Lung (tissue), 11 donors: ENCODE measurements at regions not wholly inside any gene's neighbourhood (a gene's known extent, or its start where the extent isn't known, plus 50 kb on each side); places are given as distances from the start of the nearest gene placed in this dataset.
A peak's percentile ranks its signal among the peaks of the same experiment; 100 is the strongest.

Experiments used
- ATAC-seq: fragments of 200-7000 bp; cut with Tn5 transposase; one replicate; pipeline ENCODE4 v1.9.1; 2020; ENCODE audit warnings: moderate number of reproducible peaks; ENCODE audit not compliant: insufficient read depth, low FRiP score
- DNase-seq, 3 donors: peaks; one replicate each; pipeline ENCODE4 v3.0.0-alpha.2; 2013 to 2017
- H3K27ac ChIP-seq, 2 donors: one replicate each; pipeline ENCODE4 v1.5.1; 2013; ENCODE audit warnings: mild to moderate bottlenecking in 2 of 2, moderate library complexity in 2 of 2, control low read depth in 1 of 2, inconsistent platforms in 1 of 2, low read depth in 1 of 2, low read length in 1 of 2
- H3K27me3 ChIP-seq, 3 donors: one replicate each; pipeline ENCODE4 v1.5.1; 2013; ENCODE audit warnings: low read length in 2 of 3; ENCODE audit not compliant: control insufficient read depth in 3 of 3, insufficient read depth in 3 of 3
- H3K36me3 ChIP-seq, 4 donors: one replicate each; pipeline ENCODE4 v1.5.1; 2013; ENCODE audit warnings: low read length in 4 of 4, mild to moderate bottlenecking in 1 of 4, moderate library complexity in 1 of 4; ENCODE audit not compliant: control insufficient read depth in 4 of 4, insufficient read depth in 4 of 4
- H3K4me1 ChIP-seq, 5 donors: one replicate each; pipeline ENCODE4 v1.5.1; 2013; ENCODE audit warnings: low read length in 5 of 5, mild to moderate bottlenecking in 2 of 5, moderate library complexity in 1 of 5; ENCODE audit not compliant: control insufficient read depth in 5 of 5, insufficient read depth in 5 of 5
- H3K4me3 ChIP-seq: one replicate; pipeline ENCODE4 v1.5.1; 2013; ENCODE audit warnings: mild to moderate bottlenecking, control low read depth, moderate library complexity
- H3K9ac ChIP-seq, 2 donors: one replicate each; pipeline ENCODE4 v1.5.1; 2013; ENCODE audit warnings: low read length in 2 of 2, control low read depth in 1 of 2; ENCODE audit not compliant: insufficient read depth in 1 of 2
- H3K9me3 ChIP-seq, 4 donors: one replicate each; pipeline ENCODE4 v1.5.1; 2013; ENCODE audit warnings: low read length in 3 of 4, mild to moderate bottlenecking in 1 of 4, moderate library complexity in 1 of 4; ENCODE audit not compliant: control insufficient read depth in 4 of 4, insufficient read depth in 3 of 4
- CTCF ChIP-seq: IDR thresholded peaks from 2 replicates; pipeline ENCODE4 v1.5.1; 2012; ENCODE audit warnings: mild to moderate bottlenecking; ENCODE audit errors: control extremely low read depth, extremely low read depth
- WGBS, 2 donors: extraction: QIAGEN DNeasy Blood & Tissue Kit; methylation state at CpG; one replicate each; pipeline ENCODE4 v1.1.7; 2013; 5-methylcytosine and 5-hydroxymethylcytosine counted together
- donor health status: control.
- donor health status: control.
- donor health status: Bipolar disorder and iron deficiency.
- donor health status: healthy.
- donor health status: DM: yes; HTN: yes; CAD: no.

GRCh38 chr13:99659866-99660554, 158.7 kb downstream of the TM9SF2 start:
- no peak overlapping the region for H3K27ac ChIP-seq
- DNase-seq, result no peak
- TF ChIP-seq CTCF, result no peak
- H3K9me3 ChIP-seq, result no peaks in the 10 kb centered on the region
- H3K9ac ChIP-seq, result no peak overlapping the region
- no peak overlapping the region for H3K4me3 ChIP-seq
- H3K27me3 ChIP-seq, result peaks cover 0 to 30% (median 16%) of the 10 kb centered on the region in 3 donors
- 87 to 90% methylated on average over 11 of the region's 11 CpGs for WGBS, 2 donors
- ATAC-seq, result no peak
- peaks cover 0 to 18% (median 0%) of the 10 kb centered on the region in 5 donors for H3K4me1 ChIP-seq
- no peaks in the 10 kb centered on the region for H3K36me3 ChIP-seq

- DNase-seq (peak in 1 of 3 donors; percentile 4), ATAC-seq (no peak)
- Histone ChIP-seq H3K27me3 (peaks cover 0 to 29% (median 14%) of the 10 kb centered on the region in 3 donors), H3K9me3 (no peaks in the 10 kb centered on the region), H3K4me1 (peaks cover 0 to 18% (median 0%) of the 10 kb centered on the region in 5 donors), H3K9ac (no peak overlapping the region), H3K36me3 (no peaks in the 10 kb centered on the region), H3K4me3 (no peak overlapping the region), H3K27ac (no peak overlapping the region)
- no peak for TF ChIP-seq CTCF
- WGBS, 2 donors, result 94 to 95% methylated on average over 3 of the region's 3 CpGs
Measured at GRCh38 chr13:99659226-99659625, 158.0 kb downstream of the TM9SF2 start.

- Histone ChIP-seq H3K27me3 (peaks cover 0 to 21% (median 7%) of the 10 kb centered on the region in 3 donors), H3K4me3 (peak overlapping the region; percentile 29), H3K36me3 (no peaks in the 10 kb centered on the region), H3K9me3 (no peaks in the 10 kb centered on the region), H3K4me1 (peaks cover 0 to 18% (median 0%) of the 10 kb centered on the region in 5 donors), H3K9ac (peak overlapping the region; percentile 54 to 57), H3K27ac (peak overlapping the region in 1 of 2 donors; percentile 71)
- peak; percentile 3 for TF ChIP-seq CTCF
- DNase-seq, result peak; percentile 85 to 95 (median 94)
- ATAC-seq, result peak; percentile 35
- WGBS, 2 donors, result 1 to 3% methylated on average over 26 of the region's 26 CpGs
Measured at GRCh38 chr13:99658261-99658991, 157.2 kb downstream of the TM9SF2 start.
